ENCODE measurements at regions not wholly inside any gene's neighbourhood (a gene's known extent, or its start where the extent isn't known, plus 50 kb on each side); places are given as distances from the start of the nearest gene placed in this dataset.

DNA sequence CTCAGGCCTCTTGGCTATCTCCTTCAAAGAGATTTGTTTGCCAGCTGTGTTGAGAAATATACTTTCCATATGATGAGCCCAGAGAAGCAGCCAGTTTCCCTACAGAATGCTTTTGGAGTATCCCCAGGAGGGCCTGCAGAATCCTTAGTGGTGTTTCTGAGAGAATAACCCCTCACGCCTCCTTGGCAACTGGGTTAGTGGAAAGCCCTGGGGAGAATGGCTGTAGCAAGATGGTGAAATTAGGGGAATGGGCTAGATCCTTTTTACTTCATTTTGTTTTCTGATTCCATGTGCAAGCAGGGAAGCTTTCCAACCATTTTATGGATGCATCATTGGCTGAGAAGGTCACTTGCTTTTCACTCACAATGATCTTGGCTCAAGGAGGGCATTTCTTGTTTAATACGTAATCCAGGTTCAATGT, 364.6 kb downstream of the DMRT2 start:
- H3K36me3 ChIP-seq = no peaks in the 10 kb centered on the region
- no peak overlapping the region for H3K4me3 ChIP-seq
- H3K4me1 ChIP-seq = no peaks in the 10 kb centered on the region
- no peak overlapping the region for H3K27ac ChIP-seq
- no peak for DNase-seq (ENCODE audit: low spot score)
- TF ChIP-seq, protein P1, sequence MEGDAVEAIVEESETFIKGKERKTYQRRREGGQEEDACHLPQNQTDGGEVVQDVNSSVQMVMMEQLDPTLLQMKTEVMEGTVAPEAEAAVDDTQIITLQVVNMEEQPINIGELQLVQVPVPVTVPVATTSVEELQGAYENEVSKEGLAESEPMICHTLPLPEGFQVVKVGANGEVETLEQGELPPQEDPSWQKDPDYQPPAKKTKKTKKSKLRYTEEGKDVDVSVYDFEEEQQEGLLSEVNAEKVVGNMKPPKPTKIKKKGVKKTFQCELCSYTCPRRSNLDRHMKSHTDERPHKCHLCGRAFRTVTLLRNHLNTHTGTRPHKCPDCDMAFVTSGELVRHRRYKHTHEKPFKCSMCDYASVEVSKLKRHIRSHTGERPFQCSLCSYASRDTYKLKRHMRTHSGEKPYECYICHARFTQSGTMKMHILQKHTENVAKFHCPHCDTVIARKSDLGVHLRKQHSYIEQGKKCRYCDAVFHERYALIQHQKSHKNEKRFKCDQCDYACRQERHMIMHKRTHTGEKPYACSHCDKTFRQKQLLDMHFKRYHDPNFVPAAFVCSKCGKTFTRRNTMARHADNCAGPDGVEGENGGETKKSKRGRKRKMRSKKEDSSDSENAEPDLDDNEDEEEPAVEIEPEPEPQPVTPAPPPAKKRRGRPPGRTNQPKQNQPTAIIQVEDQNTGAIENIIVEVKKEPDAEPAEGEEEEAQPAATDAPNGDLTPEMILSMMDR (IDR thresholded peaks at IDR 0.05) = no peak
- H3K9me3 ChIP-seq = no peaks in the 10 kb centered on the region
- no peaks in the 10 kb centered on the region for H3K27me3 ChIP-seq

DNA sequence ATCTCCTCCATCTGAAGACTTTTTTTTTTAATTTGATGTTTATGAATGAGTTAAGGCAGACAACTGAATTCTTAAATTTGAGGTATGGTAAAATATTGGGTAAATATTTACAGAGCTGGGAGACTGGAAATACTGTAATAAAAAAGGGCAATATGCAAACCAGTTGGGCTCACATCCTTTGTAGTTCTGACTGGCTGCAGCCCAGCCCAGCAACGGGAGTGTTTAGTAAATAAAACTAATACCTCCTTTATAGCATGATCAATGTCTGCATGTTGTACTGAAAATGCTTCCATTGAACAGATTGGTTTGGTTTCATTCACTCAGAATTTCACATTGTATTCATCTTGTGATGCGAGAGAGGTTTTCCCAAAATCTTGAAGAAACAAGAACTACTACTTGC, 365.0 kb downstream of the DMRT2 start:
- Histone ChIP-seq H3K27me3 (no peaks in the 10 kb centered on the region), H3K36me3 (no peaks in the 10 kb centered on the region), H3K9me3 (no peaks in the 10 kb centered on the region), H3K27ac (no peak overlapping the region), H3K4me3 (no peak overlapping the region), H3K4me1 (no peaks in the 10 kb centered on the region)
- TF ChIP-seq, protein P1 (IDR thresholded peaks at IDR 0.05) = no peak
- DNase-seq (ENCODE audit: low spot score) = no peak

DNA sequence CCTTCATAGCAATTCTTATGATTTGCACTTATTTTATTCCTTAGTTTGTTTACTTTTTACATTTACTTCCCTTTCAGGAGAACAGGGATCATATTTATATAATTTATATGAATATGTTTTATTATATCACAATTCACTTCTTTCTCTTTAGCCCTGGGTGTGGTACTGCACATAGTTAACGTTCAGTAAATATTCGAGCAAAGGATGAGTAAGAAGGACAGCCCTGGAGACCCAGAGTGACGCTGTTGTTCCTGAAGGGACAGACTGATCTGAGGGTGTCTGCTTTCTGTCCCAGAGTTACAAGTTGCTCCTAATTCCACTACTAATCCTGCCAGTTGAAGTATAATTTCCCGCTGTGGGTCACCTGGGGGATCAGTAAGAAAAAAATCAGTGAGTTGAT, 366.1 kb downstream of the DMRT2 start:
- TF ChIP-seq, protein P1 (IDR thresholded peaks at IDR 0.05) = no peak
- Histone ChIP-seq H3K4me3 (no peak overlapping the region), H3K27ac (no peak overlapping the region), H3K4me1 (no peaks in the 10 kb centered on the region), H3K9me3 (no peaks in the 10 kb centered on the region), H3K27me3 (no peaks in the 10 kb centered on the region), H3K36me3 (no peaks in the 10 kb centered on the region)
- no peak for DNase-seq (ENCODE audit: low spot score)

DNA sequence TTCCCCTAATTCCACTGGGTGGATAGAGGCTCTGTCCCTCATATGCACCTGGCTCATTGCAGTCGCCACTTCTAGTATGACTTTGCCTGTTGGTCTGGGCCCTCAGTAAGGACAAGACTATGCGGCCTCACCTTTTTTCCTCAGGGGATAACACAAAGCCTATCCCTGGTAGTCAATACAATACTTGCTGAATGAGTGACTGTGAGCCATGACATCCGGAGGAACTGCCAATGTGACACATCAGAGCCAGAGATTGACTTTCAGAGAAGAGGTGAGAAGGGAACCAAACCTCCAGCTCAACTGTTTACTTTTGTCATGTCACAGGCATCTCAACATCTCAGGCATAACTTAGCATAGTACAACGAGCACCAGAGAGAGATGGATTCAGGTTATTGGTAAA, 371.3 kb downstream of the DMRT2 start:
- Histone ChIP-seq H3K27me3 (no peaks in the 10 kb centered on the region), H3K9me3 (no peaks in the 10 kb centered on the region), H3K4me3 (no peak overlapping the region), H3K4me1 (no peaks in the 10 kb centered on the region), H3K36me3 (no peaks in the 10 kb centered on the region), H3K27ac (no peak overlapping the region)
- TF ChIP-seq, protein P1 (IDR thresholded peaks at IDR 0.05) = no peak
- DNase-seq (ENCODE audit: low spot score) = no peak

DNA sequence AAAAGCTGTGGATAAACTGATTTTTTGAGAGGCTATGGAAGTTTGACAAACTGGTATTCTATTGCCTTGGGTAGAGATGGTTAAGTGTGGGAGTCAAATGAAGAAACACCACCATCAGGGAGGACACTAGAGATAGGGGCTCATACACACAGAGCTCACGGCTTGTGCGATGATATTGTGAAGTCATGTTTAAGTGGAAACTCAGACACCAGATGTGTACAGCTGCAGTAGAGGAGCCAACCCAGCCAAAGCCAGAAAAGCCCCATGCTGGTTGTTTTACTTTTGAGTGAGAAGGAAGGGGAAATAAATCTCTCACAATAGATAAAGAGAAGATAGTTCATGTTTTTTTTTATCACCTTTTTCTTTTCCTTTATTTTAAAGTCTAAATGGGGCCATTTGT, 377.7 kb downstream of the DMRT2 start:
- H3K36me3 ChIP-seq = no peaks in the 10 kb centered on the region
- H3K4me3 ChIP-seq = no peak overlapping the region
- no peaks in the 10 kb centered on the region for H3K4me1 ChIP-seq
- no peaks in the 10 kb centered on the region for H3K27me3 ChIP-seq
- TF ChIP-seq, protein P1 (IDR thresholded peaks at IDR 0.05) = no peak
- H3K27ac ChIP-seq = no peak overlapping the region
- no peak for DNase-seq (ENCODE audit: low spot score)
- no peaks in the 10 kb centered on the region for H3K9me3 ChIP-seq

DNA sequence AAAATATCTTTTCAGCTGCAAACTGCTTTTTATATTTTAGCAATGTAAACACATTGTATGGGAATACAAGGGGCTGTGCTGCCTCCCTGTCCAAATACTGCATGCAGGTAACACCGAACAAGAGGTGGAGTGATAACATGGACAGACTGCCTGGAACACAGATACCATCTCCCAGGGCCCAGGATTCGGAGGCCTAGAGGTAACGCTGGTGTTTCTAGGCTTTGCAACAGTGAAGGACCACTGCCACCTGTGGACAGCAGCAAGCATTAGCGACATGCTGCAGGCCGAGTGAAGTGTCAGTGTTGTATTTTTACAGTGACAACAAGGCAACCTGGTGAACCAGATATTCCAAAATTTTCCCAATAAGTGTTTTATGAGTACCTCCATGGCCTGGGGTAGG, 379.1 kb downstream of the DMRT2 start:
- H3K36me3 ChIP-seq = no peaks in the 10 kb centered on the region
- TF ChIP-seq, protein P1 (IDR thresholded peaks at IDR 0.05) = peak in 1 of 2 donors; percentile 60
- H3K9me3 ChIP-seq = no peaks in the 10 kb centered on the region
- H3K27ac ChIP-seq = no peak overlapping the region
- no peaks in the 10 kb centered on the region for H3K4me1 ChIP-seq
- H3K4me3 ChIP-seq = no peak overlapping the region
- no peaks in the 10 kb centered on the region for H3K27me3 ChIP-seq
- DNase-seq (ENCODE audit: low spot score) = no peak

All from right atrium auricular region (tissue), 2 donors.